ENCODE measurements at regions not wholly inside any gene's neighbourhood (a gene's known extent, or its start where the extent isn't known, plus 50 kb on each side); places are given as distances from the start of the nearest gene placed in this dataset.

GRCh38 chr9:87267251-87268070 is 230.2 kb upstream of the DAPK1 start:
- DNase-seq (ENCODE audit: low spot score), result no peak
- Histone ChIP-seq H3K9me3 (ENCODE audit: low read depth) (no peaks in the 10 kb centered on the region), H3K4me1 (ENCODE audit: insufficient read depth) (peaks cover 2% of the 10 kb centered on the region), H3K36me3 (replicated peaks; ENCODE audit: insufficient read depth, low read depth) (no peaks in the 10 kb centered on the region), H2AFZ (no peak overlapping the region), H3K27ac (no peak overlapping the region), H3K9me2 (replicated peaks; ENCODE audit: insufficient read depth) (no peaks in the 10 kb centered on the region), H3K4me2 (no peak overlapping the region), H3K79me2 (no peaks in the 10 kb centered on the region), H3K4me3 (no peak overlapping the region), H4K20me1 (ENCODE audit: insufficient read depth, poor library complexity, severe bottlenecking) (no peaks in the 10 kb centered on the region), H3K27me3 (no peaks in the 10 kb centered on the region)
- WGBS (ENCODE audit: low lambda C conversion rate, missing lambda C conversion rate), result 90% methylated on average over 15 of the region's 15 CpGs
- TF ChIP-seq CTCF (IDR thresholded peaks at IDR 0.05; ENCODE audit: poor library complexity), result no peak
- TF ChIP-seq EZH2phosphoT487 (IDR thresholded peaks at IDR 0.05; ENCODE audit: low read depth, severe bottlenecking, unreplicated experiment), result no peak
- TF ChIP-seq EZH2 (IDR thresholded peaks at IDR 0.05; ENCODE audit: borderline replicate concordance), result no peak

GRCh38 chr9:87269296-87270176 is 228.1 kb upstream of the DAPK1 start:
- no peaks in the 10 kb centered on the region for H4K20me1 ChIP-seq (ENCODE audit: insufficient read depth, poor library complexity, severe bottlenecking)
- peaks cover 2% of the 10 kb centered on the region for H3K4me1 ChIP-seq (ENCODE audit: insufficient read depth)
- H3K9me3 ChIP-seq (ENCODE audit: low read depth), result no peaks in the 10 kb centered on the region
- WGBS (ENCODE audit: low lambda C conversion rate, missing lambda C conversion rate), result 83% methylated on average over 7 of the region's 7 CpGs
- DNase-seq (ENCODE audit: low spot score), result no peak
- H3K4me2 ChIP-seq, result no peak overlapping the region
- H3K9me2 ChIP-seq (replicated peaks; ENCODE audit: insufficient read depth), result no peaks in the 10 kb centered on the region
- no peaks in the 10 kb centered on the region for H3K79me2 ChIP-seq
- no peak for TF ChIP-seq CTCF (IDR thresholded peaks at IDR 0.05; ENCODE audit: poor library complexity)
- no peak for TF ChIP-seq EZH2 (IDR thresholded peaks at IDR 0.05; ENCODE audit: borderline replicate concordance)
- TF ChIP-seq EZH2phosphoT487 (IDR thresholded peaks at IDR 0.05; ENCODE audit: low read depth, severe bottlenecking, unreplicated experiment), result no peak
- H2AFZ ChIP-seq, result no peak overlapping the region
- H3K27me3 ChIP-seq, result no peaks in the 10 kb centered on the region
- H3K27ac ChIP-seq, result no peak overlapping the region
- H3K4me3 ChIP-seq, result no peak overlapping the region
- H3K36me3 ChIP-seq (replicated peaks; ENCODE audit: insufficient read depth, low read depth), result no peaks in the 10 kb centered on the region

- no peaks in the 10 kb centered on the region for H4K20me1 ChIP-seq (ENCODE audit: insufficient read depth, poor library complexity, severe bottlenecking)
- no peaks in the 10 kb centered on the region for H3K79me2 ChIP-seq
- H3K36me3 ChIP-seq (replicated peaks; ENCODE audit: insufficient read depth, low read depth), result no peaks in the 10 kb centered on the region
- TF ChIP-seq EZH2 (IDR thresholded peaks at IDR 0.05; ENCODE audit: borderline replicate concordance) (no peak), CTCF (IDR thresholded peaks at IDR 0.05; ENCODE audit: poor library complexity) (no peak), EZH2phosphoT487 (IDR thresholded peaks at IDR 0.05; ENCODE audit: low read depth, severe bottlenecking, unreplicated experiment) (no peak)
- 51% methylated on average over 16 of the region's 16 CpGs for WGBS (ENCODE audit: low lambda C conversion rate, missing lambda C conversion rate)
- H2AFZ ChIP-seq, result no peak overlapping the region
- no peak for DNase-seq (ENCODE audit: low spot score)
- no peak overlapping the region for H3K4me3 ChIP-seq
- H3K4me1 ChIP-seq (ENCODE audit: insufficient read depth), result peaks cover 2% of the 10 kb centered on the region
- H3K27me3 ChIP-seq, result no peaks in the 10 kb centered on the region
- H3K9me2 ChIP-seq (replicated peaks; ENCODE audit: insufficient read depth), result no peaks in the 10 kb centered on the region
- H3K4me2 ChIP-seq, result peak overlapping the region; percentile 22
- H3K27ac ChIP-seq, result peak overlapping the region; percentile 35
- no peaks in the 10 kb centered on the region for H3K9me3 ChIP-seq (ENCODE audit: low read depth)
Measured at GRCh38 chr9:87270221-87270847, 227.3 kb upstream of the DAPK1 start.
